SH-SY5Y (cell line): ENCODE measurements at regions not wholly inside any gene's neighbourhood (a gene's known extent, or its start where the extent isn't known, plus 50 kb on each side); places are given as distances from the start of the nearest gene placed in this dataset.

ENCODE experiments used
- GATA2 ChIP-seq: IDR thresholded peaks from 2 replicates; pipeline ENCODE4 v1.6.1; 2011; ENCODE audit warnings: mild to moderate bottlenecking, low read depth, low read length
- GATA3 ChIP-seq: IDR thresholded peaks from 2 replicates; pipeline ENCODE4 v1.6.1; 2011; ENCODE audit warnings: low read depth, mild to moderate bottlenecking, low read length, moderate library complexity

DNA sequence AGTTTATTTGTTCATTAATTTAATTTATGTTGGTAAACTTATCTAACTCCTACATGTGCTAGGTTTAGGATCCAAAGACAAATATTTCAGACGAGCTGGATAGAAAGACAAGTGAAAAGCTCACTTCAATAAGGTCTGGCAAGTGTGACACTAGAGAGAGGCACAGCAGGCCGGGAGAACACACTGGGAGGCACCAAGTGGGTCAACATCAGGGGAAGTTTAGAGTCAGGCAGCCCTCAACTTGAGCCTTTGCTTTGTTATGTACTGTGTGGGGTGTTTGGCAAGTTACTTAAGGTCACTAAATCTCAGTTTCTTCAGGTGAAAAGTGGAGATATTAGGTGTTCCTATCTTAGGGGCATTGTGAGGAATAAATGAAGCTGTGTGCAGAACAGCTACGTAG, 214.4 kb downstream of the PCSK1 start:
- TF ChIP-seq GATA2 (no peak), GATA3 (no peak)
